GM19452 (cell line): ENCODE measurements at regions not wholly inside any gene's neighbourhood (a gene's known extent, or its start where the extent isn't known, plus 50 kb on each side); places are given as distances from the start of the nearest gene placed in this dataset.
"Not testable (repeated sequence)": the region's sequence is repeated elsewhere in the genome, so short reads cannot be mapped to it uniquely, and the experiment has no call there.

Experiments used
- ATAC-seq: cut with Tn5 transposase; IDR thresholded peaks from one replicate; pipeline ENCODE4 v1.9.1; 2021; ENCODE audit not compliant: unreplicated experiment

DNA sequence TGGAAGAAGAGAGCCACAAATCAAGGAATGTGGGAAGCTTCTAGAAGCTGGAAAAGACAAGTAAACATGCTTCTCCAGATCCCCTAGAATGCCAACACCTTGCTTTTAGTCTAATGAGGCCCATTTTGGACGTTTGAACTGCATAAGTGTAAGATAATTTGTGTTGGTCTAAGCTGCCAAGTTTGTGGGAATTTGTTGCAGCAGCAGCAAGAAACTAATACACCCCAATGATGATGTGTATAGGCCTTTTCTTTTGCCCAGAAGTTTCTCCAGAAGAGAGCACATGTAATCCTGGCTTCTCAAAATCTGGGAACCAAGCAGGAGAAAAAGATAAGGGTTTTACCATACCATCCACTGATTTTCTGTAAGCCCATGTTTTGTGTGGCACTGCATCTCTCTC lies 96.1 kb upstream of the DPT start:
- ATAC-seq, result no peak

DNA sequence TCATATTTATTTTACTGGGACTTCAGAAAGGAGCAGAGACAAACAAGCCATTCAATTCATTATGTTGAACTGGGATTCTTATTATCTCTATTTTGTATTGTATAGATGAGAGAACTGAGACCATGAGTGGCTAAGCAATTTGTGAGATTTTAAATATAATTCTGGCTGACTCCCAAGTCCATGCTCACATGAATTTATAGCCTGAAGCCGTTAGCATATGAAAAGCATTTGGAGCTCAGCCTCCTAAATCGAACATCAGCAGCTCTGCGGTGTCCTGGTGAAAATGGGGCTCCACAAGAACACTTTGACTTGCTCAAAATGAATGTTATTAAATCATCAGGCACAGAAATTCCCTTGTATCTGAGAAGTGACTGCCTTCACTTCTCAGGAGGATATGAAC lies 96.8 kb upstream of the DPT start:
- ATAC-seq, result no peak

DNA sequence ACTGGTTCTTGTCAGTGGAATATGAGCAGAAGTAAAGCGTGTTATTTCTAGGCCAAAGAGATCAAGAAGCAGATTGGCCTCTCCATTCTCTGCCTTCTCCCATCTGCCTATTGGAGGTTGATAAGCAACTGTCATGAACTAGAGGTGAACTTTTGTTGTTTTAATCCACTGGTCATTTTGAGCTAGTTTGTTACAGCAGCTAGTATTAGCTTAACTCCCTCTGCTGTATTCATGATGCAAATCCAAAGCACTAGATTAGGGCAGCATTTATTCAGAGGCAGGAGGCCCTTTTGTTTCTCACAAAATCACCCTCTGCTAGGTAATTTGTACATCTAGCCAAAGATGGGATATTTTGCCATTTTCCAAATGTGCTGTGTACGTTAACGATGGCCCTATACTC lies 97.3 kb upstream of the DPT start:
- ATAC-seq, result no peak

- ATAC-seq, result no peak
Observed at GRCh38 chr1:168827557-168827956, 98.6 kb upstream of the DPT start.

GRCh38 chr1:168829876-168830275 lies 100.9 kb upstream of the DPT start:
- ATAC-seq, result no peak

- ATAC-seq, result no peak
Observed at GRCh38 chr1:168830562-168830961, 101.6 kb upstream of the DPT start.

- no peak for ATAC-seq
Observed at GRCh38 chr1:168832661-168833060, 103.7 kb upstream of the DPT start.

- no peak for ATAC-seq
Observed at GRCh38 chr1:168833362-168833761, 104.4 kb upstream of the DPT start.

- no peak for ATAC-seq
Observed at GRCh38 chr1:168833801-168834224, 104.8 kb upstream of the DPT start.

GRCh38 chr1:168834225-168834872 lies 105.3 kb upstream of the DPT start:
- no peak for ATAC-seq

DNA sequence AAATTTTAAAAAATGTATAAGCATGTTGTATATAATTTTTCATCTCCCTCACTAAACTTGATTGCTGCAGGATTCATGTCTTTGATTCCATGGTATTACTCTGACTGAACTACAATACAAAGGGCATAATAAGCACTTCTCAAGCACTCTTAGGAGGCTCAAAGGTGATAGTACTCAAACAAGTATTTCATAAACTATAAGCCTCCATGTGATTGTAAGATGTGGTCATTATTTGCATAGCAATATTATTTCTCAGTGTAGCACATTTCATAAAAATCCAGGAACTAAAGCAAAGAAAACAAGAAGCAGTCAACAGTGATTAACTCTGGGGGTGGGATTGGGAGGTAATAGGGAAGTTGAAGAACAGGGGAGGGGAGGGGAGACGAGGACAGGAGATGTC lies 106.2 kb upstream of the DPT start:
- no peak for ATAC-seq

- ATAC-seq, result no peak
Observed at GRCh38 chr1:168835791-168836190, 106.8 kb upstream of the DPT start.

DNA sequence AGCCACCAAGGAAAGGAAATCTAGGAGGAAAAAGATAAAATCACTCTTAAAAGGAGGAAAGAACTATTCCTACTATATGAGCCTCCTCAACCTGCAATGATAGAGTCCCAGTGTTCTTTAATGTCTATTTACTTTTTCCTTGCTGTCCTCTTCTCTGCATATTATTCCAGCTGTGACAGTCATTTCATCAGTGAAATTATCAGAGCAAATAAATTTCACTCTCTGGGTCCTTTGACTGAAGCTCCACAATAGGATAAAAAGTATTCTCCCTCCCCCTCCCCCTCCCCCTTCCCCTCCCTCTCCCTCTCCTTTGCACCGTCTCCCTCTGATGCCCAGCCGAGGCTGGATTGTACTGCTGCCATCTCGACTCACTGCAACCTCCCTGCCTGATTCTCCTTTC lies 107.5 kb upstream of the DPT start:
- ATAC-seq, result no peak

DNA sequence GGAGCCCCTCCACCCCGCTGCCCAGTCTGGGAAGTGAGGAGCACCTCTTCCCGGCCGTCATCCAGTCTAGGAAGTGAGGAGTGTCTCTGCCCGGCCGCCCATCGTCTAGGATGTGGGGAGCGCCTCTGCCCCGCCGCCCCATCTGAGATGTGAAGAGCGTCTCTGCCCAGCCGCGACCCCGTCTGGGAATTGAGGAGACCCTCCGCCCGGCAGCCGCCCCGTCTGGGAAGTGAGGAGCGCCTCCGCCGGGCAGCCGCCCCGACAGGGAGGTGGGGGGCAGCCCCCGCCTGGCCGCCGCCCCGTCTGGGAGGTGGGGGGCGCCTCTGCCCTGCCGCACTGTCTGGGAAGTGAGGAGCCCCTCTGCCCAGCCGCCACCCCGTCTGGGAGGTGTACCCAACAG lies 108.2 kb upstream of the DPT start:
- ATAC-seq, result not testable (repeated sequence)

GRCh38 chr1:168842306-168842705 lies 113.3 kb upstream of the DPT start:
- ATAC-seq, result no peak

GRCh38 chr1:168842916-168843315 lies 113.9 kb upstream of the DPT start:
- ATAC-seq, result no peak

DNA sequence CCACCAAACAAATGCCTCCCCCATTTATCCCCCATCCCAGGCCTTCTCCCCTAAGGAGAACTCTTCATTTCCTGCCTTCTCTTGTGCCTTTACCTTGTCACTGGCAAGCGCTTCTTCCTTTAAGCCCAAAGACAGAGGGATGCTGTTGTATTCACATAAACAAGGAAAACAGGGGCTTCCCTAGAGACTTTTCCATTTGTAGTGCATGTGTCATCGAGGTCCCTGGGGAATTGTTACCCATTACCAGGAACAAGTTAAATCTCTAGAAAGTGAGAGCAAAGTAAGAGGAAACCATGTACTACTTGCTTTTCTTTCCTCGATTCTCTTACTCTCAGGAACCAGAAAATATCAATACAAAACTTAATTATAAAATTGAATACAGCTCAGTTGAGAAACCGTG lies 114.4 kb upstream of the DPT start:
- no peak for ATAC-seq

DNA sequence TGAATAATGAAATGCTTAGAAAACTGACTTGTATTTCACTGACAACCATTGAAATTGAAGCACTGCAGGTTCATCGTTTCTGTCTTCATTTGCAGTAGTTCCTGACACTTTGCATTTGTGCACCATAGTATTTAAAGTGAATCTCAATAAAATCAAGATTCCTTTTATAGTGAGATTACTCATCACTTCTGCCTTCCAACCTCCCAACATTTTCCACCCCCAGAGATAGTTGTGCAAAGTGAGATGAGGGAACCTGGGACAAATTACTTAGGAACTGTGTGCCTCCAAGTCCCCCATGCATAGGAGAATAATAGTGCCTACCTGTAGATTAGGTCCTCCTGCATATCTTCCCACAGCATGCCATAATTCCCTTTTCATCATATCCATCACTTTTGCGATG lies 114.9 kb upstream of the DPT start:
- no peak for ATAC-seq

GRCh38 chr1:168845140-168845539 lies 116.1 kb upstream of the DPT start:
- no peak for ATAC-seq

DNA sequence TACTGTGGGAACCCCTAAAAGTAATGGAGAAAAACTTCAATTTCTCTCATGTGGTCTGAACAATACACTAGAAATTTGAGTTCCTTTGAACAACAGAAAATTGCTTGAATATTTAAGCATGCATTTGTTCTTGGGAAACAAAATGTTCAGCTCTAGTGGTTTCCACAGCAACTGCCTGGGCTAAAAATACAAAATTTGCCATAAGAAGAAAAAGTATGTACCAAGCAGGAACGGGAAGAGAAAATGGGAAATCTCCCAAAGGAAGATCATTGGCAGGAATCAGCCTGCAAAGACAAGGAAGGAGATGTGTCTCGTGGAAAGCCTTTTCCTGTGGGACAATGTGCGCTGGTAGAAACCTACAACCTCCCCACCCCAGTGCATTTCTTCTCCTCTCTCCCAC lies 119.0 kb upstream of the DPT start:
- ATAC-seq, result no peak

- no peak for ATAC-seq
Observed at GRCh38 chr1:168861421-168862004, 132.5 kb upstream of the DPT start.

GRCh38 chr1:168863772-168864171 lies 134.8 kb upstream of the DPT start:
- ATAC-seq, result no peak

GRCh38 chr1:168864266-168864665 lies 135.3 kb upstream of the DPT start:
- no peak for ATAC-seq
